NCI-H526 treated with DMSO at 0.1 percent for 48 hours (cell line): ENCODE measurements at regions not wholly inside any gene's neighbourhood (a gene's known extent, or its start where the extent isn't known, plus 50 kb on each side); places are given as distances from the start of the nearest gene placed in this dataset.
A peak's percentile ranks its signal among the peaks of the same experiment; 100 is the strongest.

ENCODE experiments used
- DNase-seq: peaks from one replicate; lab custom pipeline; 2025; lab: John Stamatoyannopoulos, UW

GRCh38 chr10:105647354-105647753, 1006.3 kb downstream of the SORCS3 start:
- DNase-seq = no peak

- DNase-seq = no peak
Measured at GRCh38 chr10:105644978-105645377, 1003.9 kb downstream of the SORCS3 start.

- DNase-seq = no peak
Measured at GRCh38 chr10:105644559-105644958, 1003.5 kb downstream of the SORCS3 start.

- no peak for DNase-seq
Measured at GRCh38 chr10:105644091-105644490, 1003.0 kb downstream of the SORCS3 start.

GRCh38 chr10:105643660-105644059, 1002.6 kb downstream of the SORCS3 start:
- DNase-seq = no peak

GRCh38 chr10:105634281-105634680, 993.2 kb downstream of the SORCS3 start:
- no peak for DNase-seq

GRCh38 chr10:105615715-105616365, 974.8 kb downstream of the SORCS3 start:
- DNase-seq = no peak

GRCh38 chr10:105611244-105611798, 970.2 kb downstream of the SORCS3 start:
- DNase-seq = no peak

GRCh38 chr10:105609451-105609850, 968.4 kb downstream of the SORCS3 start:
- DNase-seq = no peak

GRCh38 chr10:105605918-105606317, 964.8 kb downstream of the SORCS3 start:
- no peak for DNase-seq

GRCh38 chr10:105605104-105605503, 964.0 kb downstream of the SORCS3 start:
- DNase-seq = no peak

GRCh38 chr10:105598207-105598606, 957.1 kb downstream of the SORCS3 start:
- DNase-seq = no peak

- DNase-seq = no peak
Measured at GRCh38 chr10:105597312-105597711, 956.2 kb downstream of the SORCS3 start.

GRCh38 chr10:105596749-105597148, 955.7 kb downstream of the SORCS3 start:
- peak; percentile 13 for DNase-seq

- DNase-seq = no peak
Measured at GRCh38 chr10:105594296-105594695, 953.2 kb downstream of the SORCS3 start.

- DNase-seq = no peak
Measured at GRCh38 chr10:105592468-105592867, 951.4 kb downstream of the SORCS3 start.

GRCh38 chr10:105586451-105587098, 945.5 kb downstream of the SORCS3 start:
- no peak for DNase-seq

- DNase-seq = no peak
Measured at GRCh38 chr10:105585753-105586152, 944.7 kb downstream of the SORCS3 start.

GRCh38 chr10:105585171-105585570, 944.1 kb downstream of the SORCS3 start:
- no peak for DNase-seq

GRCh38 chr10:105579112-105579511, 938.0 kb downstream of the SORCS3 start:
- DNase-seq = no peak

- no peak for DNase-seq
Measured at GRCh38 chr10:105577865-105578607, 936.9 kb downstream of the SORCS3 start.

GRCh38 chr10:105559333-105560097, 918.4 kb downstream of the SORCS3 start:
- no peak for DNase-seq
